ENCODE measurements at regions not wholly inside any gene's neighbourhood (a gene's known extent, or its start where the extent isn't known, plus 50 kb on each side); places are given as distances from the start of the nearest gene placed in this dataset.

- TF ChIP-seq, protein P1, sequence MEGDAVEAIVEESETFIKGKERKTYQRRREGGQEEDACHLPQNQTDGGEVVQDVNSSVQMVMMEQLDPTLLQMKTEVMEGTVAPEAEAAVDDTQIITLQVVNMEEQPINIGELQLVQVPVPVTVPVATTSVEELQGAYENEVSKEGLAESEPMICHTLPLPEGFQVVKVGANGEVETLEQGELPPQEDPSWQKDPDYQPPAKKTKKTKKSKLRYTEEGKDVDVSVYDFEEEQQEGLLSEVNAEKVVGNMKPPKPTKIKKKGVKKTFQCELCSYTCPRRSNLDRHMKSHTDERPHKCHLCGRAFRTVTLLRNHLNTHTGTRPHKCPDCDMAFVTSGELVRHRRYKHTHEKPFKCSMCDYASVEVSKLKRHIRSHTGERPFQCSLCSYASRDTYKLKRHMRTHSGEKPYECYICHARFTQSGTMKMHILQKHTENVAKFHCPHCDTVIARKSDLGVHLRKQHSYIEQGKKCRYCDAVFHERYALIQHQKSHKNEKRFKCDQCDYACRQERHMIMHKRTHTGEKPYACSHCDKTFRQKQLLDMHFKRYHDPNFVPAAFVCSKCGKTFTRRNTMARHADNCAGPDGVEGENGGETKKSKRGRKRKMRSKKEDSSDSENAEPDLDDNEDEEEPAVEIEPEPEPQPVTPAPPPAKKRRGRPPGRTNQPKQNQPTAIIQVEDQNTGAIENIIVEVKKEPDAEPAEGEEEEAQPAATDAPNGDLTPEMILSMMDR (IDR thresholded peaks at IDR 0.05): no peak
- TF ChIP-seq POLR2A (IDR thresholded peaks at IDR 0.05): no peak
Measured at GRCh38 chr13:52933547-52934210, 85.2 kb upstream of the PCDH8 start.
